DOHH2 (cell line): ENCODE measurements at regions not wholly inside any gene's neighbourhood (a gene's known extent, or its start where the extent isn't known, plus 50 kb on each side); places are given as distances from the start of the nearest gene placed in this dataset.

Source experiments
- EZH2phosphoT487 ChIP-seq: fragments of 200-600 bp; sonication (generic); IDR thresholded peaks from 2 replicates; pipeline ENCODE4 v1.6.1; 2017; ENCODE audit warnings: borderline replicate concordance, mild to moderate bottlenecking, antibody characterized with exemption, low read length, moderate library complexity, mixed read lengths
- TF ChIP-seq, protein P1 (sequence below): fragments of 200-600 bp; sonication (generic); IDR thresholded peaks from one replicate; pipeline ENCODE4 v1.5.1; 2014; ENCODE audit warnings: antibody characterized with exemption, mild to moderate bottlenecking, low read depth, low read length; ENCODE audit not compliant: poor library complexity, severe bottlenecking

DNA sequence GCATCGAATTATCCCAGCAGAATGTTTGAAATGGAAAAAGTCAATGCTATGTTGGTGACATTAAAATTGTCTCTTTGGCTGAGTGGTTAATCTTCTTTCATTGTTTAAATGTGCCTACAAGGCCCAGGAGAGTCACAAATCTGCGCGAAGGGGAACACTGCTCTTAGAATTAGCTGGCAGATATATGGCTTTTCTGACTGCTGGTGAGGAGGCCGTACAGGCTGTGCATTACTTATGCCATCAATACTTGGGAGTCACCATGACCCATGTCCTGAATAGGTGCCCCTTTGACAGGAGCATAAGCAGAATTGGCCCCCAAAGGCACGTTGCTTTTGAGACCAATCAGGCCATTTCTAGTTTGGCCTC, 521.5 kb downstream of the FUT8 start:
- TF ChIP-seq, protein P1, sequence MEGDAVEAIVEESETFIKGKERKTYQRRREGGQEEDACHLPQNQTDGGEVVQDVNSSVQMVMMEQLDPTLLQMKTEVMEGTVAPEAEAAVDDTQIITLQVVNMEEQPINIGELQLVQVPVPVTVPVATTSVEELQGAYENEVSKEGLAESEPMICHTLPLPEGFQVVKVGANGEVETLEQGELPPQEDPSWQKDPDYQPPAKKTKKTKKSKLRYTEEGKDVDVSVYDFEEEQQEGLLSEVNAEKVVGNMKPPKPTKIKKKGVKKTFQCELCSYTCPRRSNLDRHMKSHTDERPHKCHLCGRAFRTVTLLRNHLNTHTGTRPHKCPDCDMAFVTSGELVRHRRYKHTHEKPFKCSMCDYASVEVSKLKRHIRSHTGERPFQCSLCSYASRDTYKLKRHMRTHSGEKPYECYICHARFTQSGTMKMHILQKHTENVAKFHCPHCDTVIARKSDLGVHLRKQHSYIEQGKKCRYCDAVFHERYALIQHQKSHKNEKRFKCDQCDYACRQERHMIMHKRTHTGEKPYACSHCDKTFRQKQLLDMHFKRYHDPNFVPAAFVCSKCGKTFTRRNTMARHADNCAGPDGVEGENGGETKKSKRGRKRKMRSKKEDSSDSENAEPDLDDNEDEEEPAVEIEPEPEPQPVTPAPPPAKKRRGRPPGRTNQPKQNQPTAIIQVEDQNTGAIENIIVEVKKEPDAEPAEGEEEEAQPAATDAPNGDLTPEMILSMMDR = no peak
- no peak for TF ChIP-seq EZH2phosphoT487
